Middle frontal gyrus (tissue), 1 donor: ENCODE measurements at regions not wholly inside any gene's neighbourhood (a gene's known extent, or its start where the extent isn't known, plus 50 kb on each side); places are given as distances from the start of the nearest gene placed in this dataset.
"Not testable (repeated sequence)": the region's sequence is repeated elsewhere in the genome, so short reads cannot be mapped to it uniquely, and the experiment has no call there.

ENCODE experiments used
- DNase-seq: peaks from one replicate; pipeline ENCODE4 v3.0.0-alpha.2; 2015; ENCODE audit warnings: low spot score; ENCODE audit errors: extremely low spot score

DNA sequence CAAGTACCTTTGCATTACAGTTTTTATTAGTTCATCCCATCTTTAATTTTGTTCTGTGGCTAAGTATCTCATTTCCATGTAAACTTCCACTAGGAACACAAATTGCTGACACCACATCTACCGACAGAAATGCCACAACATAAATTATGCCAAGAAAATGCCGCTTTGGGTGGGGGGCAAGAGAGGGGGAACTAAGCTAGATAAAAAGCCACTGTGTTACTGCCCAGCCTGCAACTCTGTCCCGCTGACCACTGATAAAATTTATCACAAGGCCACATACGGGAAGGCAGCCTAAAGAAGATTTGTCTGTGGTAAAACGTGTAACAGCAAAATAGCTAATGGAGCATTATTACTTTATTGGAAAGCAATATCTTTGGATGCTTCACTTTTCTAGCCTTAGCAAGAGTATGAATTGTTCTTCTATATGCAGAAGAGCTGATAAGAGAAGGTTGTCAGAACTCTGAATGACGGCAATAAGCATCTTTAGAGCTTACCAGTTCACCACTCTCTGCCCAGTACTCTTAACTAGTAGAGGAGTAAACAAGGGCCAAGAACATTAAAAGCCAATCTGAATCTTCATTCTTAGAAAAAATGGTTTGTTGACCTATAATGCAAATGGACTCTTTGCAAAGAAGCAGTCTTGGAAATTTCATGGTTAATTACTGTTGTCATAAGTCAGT lies 172.2 kb upstream of the MEF2C start:
- DNase-seq: no peak

- DNase-seq: no peak
These were observed 170.6 kb upstream of the MEF2C start for GRCh38 chr5:89053547-89053946.

DNA sequence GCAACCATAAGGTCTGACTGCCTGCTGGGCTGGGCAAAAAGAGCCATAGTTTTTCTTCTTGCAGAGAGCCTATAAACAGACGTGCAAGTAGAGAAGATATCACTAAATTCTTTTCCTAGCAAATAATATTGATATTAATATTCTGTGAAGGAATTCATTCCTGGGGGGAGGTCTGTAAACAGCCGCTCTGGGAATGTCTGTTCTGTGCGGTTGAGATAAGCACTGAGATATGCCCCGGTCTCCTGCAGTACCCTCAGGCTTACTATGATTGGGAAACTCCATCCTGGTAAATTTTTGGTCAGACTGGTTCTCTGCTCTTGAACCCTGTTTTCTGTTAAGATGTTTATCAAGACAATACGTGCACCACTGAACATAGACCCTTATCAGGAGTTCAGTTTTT lies 167.1 kb upstream of the MEF2C start:
- not testable (repeated sequence) for DNase-seq

DNA sequence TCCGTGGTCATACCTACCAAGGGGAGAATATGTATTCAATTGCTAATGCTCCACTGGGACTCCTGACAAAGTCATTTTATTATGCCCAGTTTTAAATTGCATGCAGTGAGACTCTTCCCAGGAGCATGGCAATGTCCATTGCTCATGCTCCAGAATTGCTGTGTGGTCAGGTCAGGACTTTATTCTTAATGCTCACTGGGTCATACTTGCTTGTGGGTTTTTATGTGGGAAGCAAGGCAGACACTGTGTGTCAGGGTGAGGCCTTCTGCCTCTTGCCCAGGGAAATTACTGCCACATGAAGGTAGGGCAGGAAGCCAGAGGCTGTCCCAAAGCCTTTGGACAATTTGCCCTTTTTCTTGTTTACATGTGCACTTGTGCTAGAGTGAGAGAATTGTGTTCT lies 164.6 kb upstream of the MEF2C start:
- DNase-seq: no peak

- no peak for DNase-seq
These were observed 162.2 kb upstream of the MEF2C start for GRCh38 chr5:89045216-89045615.

GRCh38 chr5:89044674-89045200 lies 161.8 kb upstream of the MEF2C start:
- no peak for DNase-seq

DNA sequence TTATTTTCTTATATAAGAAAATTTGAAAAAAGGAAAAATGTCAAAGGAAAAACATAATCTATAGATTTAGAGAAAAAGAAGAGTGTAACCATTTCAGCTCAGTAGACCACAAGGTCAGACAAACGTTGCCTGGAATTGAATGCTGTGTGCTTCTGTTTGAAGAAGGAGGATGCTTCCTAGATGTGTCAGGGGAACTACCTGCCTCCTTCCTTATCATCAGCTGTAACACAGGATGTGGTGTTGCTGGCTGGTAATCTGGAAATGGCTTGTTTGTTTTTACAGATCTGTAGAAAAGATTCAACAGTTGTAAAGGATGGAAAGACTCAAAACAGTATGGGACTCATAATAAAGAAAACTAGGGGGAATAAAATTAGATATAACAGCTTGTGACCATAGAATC lies 160.7 kb upstream of the MEF2C start:
- DNase-seq: no peak

- no peak for DNase-seq
These were observed 159.8 kb upstream of the MEF2C start for GRCh38 chr5:89042746-89043145.

GRCh38 chr5:89041976-89042375 lies 159.0 kb upstream of the MEF2C start:
- DNase-seq: no peak

GRCh38 chr5:89041249-89041779 lies 158.3 kb upstream of the MEF2C start:
- no peak for DNase-seq

DNA sequence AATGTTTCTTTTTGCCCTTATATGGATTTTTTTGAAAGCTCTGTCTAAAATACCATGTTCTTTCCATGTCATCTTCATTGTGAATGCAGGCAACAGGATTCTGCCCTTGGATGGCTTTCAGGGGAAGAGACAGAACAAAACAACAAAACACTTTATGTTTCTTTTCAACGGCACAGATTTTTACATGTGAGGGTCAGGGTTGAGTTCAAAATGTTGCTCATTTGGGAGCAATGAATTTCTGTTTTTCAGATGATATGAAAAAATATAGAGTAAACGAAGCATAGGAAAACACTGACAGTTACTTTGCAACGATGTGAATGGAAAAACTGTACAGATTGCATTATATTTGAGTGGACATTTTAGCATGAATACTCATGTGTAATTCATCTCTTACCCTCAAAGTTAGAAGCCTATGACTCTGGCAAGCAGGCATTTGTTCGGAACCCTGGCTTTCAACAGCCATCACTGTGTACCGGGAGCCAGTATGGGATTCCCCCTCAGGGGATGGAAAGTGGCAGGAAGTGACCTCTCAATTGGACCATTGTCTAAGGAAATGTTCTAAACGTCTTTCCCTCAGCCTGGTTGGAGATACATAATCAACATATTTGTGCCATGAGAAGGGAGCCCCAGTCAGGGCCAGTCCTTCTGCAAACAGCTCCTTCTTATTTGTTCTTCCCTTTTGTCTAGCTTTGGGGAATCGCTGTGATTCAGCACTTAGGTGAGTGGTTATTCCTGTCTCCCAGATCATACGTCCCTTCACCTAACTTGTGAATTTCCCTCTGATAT lies 153.9 kb upstream of the MEF2C start:
- no peak for DNase-seq

DNA sequence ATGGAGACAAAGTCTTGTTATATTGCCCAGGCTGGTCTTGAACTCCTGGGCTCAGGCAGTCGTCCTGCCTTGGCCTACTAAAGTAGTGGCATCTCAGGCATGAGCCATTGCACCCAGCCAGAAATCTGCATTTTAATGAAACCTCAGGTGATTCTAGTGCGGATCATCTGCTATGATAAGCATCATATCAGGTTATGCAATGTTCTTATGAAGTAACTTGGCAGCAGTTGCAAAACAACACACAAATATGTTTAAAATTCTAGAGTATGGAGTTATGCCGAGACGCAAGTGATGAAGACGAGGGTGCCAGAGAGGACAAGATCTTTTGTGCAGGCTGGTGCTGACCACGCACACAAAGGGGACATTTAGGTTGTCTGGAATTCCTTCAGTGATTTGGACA lies 153.2 kb upstream of the MEF2C start:
- no peak for DNase-seq

- DNase-seq: no peak
These were observed 151.6 kb upstream of the MEF2C start for GRCh38 chr5:89034588-89034987.

DNA sequence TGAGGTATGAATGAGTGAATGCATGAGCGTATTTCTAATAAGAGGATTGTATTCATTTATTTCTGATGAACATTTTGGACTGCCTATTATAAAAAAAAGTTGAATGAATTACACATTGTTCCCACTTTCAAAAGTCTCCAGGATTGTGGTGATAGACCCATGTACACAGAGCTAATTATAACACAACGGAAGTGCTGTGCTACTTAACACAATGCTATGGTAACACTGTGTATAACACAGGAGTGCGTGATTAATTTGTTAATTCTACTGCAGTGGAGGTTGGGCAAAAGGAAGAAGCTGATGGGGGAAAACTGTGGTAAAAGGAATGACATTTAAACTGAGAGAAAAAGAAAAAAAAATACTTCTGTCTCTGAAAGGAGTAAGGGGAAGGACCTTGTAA lies 147.8 kb upstream of the MEF2C start:
- DNase-seq: no peak

- no peak for DNase-seq
These were observed 145.8 kb upstream of the MEF2C start for GRCh38 chr5:89028595-89029285.

- DNase-seq: no peak
These were observed 141.1 kb upstream of the MEF2C start for GRCh38 chr5:89024045-89024444.

GRCh38 chr5:89020926-89021610 lies 138.1 kb upstream of the MEF2C start:
- DNase-seq: no peak

GRCh38 chr5:89016741-89017303 lies 133.8 kb upstream of the MEF2C start:
- DNase-seq: no peak

DNA sequence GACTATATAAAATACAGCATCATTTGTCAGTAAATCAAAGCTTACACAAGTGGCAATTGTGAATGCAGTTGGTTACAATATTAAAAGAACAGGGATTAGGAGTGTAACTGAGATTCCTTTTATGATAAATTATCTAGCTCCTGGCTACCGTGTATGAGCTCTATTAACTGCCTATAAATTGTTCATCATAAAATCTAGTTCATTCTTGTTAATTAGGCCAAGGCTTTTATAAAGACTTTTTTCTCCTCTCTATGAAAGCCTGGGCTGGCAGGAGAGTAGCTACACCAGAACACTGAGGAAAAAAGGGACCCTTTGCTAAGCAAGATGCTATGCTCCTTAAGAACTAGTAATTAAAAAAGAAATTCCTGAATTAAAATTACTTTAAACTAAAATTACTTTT lies 132.4 kb upstream of the MEF2C start:
- DNase-seq: no peak

DNA sequence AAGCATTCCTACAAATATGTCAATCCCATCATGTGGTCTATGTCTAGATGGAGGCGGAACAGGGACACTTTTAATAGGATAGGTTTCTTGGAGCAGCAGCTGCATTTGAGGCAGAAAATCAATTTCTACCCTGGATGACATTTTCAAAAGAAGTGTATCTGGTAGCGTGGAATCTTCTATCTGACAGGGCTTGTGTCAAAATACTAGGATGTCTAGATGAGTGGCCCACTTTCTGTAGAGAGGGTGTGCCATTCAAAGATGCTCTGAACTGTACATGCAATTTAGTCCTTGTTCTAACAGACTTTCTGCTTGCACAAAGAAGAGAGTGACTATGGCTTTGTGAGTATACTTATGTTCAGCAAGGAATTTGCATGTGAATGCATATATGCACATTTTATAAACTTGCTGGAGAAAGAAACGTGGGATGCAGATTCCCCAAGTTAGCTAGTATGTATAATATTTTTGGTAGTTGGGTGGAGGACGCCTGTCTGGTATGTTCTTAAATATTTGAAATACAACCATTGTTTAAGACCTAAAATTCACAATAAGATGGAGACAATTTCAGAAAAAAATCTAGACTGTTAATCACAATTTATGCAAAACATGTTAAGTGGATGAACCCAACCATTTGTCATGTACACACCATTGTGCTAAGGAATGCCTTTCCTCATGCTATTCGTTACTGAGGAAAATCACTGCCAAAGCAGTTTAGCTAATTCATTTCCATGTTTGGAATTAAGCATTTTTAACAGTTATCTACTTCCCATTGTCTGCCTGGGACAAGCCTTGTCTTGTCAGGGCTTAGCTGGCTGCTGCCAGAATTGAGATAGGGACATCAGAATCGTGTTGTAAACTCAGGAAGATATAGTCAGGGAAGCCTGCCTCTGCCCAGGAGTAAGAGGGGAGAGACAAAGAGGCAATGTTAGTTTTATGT lies 129.1 kb upstream of the MEF2C start:
- no peak for DNase-seq
